PC-9 (cell line): ENCODE measurements at regions not wholly inside any gene's neighbourhood (a gene's known extent, or its start where the extent isn't known, plus 50 kb on each side); places are given as distances from the start of the nearest gene placed in this dataset.

ENCODE experiments used
- BruUV-seq: library from RNA; stranded (reverse); fragments of 400-500 nt; replicated peaks from 2 replicates; lab custom pipeline; 2021; lab: Mats Ljungman, UMichigan
- CTCF ChIA-PET: fragments of 300-600 bp; sonication (Branson Sonifier 250); formaldehyde crosslinking; loops from one replicate; lab custom pipeline; 2022; ENCODE audit warnings: antibody characterized with exemption; lab: Charles Lee
- POLR2A ChIA-PET: fragments of 300-600 bp; sonication (Branson Sonifier 250); formaldehyde crosslinking; loops from one replicate; lab custom pipeline; 2022; ENCODE audit warnings: antibody characterized with exemption; ENCODE audit not compliant: unreplicated experiment; lab: Charles Lee
- DNase-seq, 2 experiments: peaks; one replicate each; pipeline versions ENCODE4 v3.0.0 to v3.0.0-alpha.2; 2015 to 2022; ENCODE audit warnings: mixed read lengths in 1 of 2
- H2AFZ ChIP-seq: fragments of 200-600 bp; sonication (generic); 2 replicates; pipeline ENCODE4 v1.8.1; 2017; ENCODE audit warnings: antibody characterized with exemption
- H3F3A ChIP-seq: fragments of 200-600 bp; sonication (generic); 2 replicates; pipeline ENCODE4 v1.8.1; 2017; ENCODE audit warnings: antibody characterized with exemption, mild to moderate bottlenecking, low read depth; ENCODE audit not compliant: insufficient read depth
- H3K27ac ChIP-seq: fragments of 200-600 bp; sonication (generic); 2 replicates; pipeline ENCODE4 v1.6.1; 2016; ENCODE audit warnings: mixed run types
- H3K27me3 ChIP-seq: fragments of 200-600 bp; sonication (generic); 2 replicates; pipeline ENCODE4 v1.6.1; 2016; ENCODE audit warnings: low read depth, mixed run types; ENCODE audit not compliant: insufficient read depth
- H3K36me3 ChIP-seq: fragments of 200-600 bp; sonication (generic); 2 replicates; pipeline ENCODE4 v1.6.1; 2016; ENCODE audit warnings: low read depth, mixed run types
- H3K4me1 ChIP-seq: fragments of 200-600 bp; sonication (generic); replicated peaks from 2 replicates; pipeline ENCODE4 v1.6.1; 2016; ENCODE audit warnings: mixed run types; ENCODE audit not compliant: insufficient read depth
- H3K4me2 ChIP-seq: fragments of 200-600 bp; sonication (generic); 2 replicates; pipeline ENCODE4 v1.6.1; 2017; ENCODE audit warnings: mixed run types
- H3K4me3 ChIP-seq: fragments of 200-600 bp; sonication (generic); 2 replicates; pipeline ENCODE4 v1.6.1; 2016; ENCODE audit warnings: mixed run types
- H3K79me2 ChIP-seq: fragments of 200-600 bp; sonication (generic); 2 replicates; pipeline ENCODE4 v1.6.1; 2017; ENCODE audit warnings: low read depth, mixed run types
- H3K9me2 ChIP-seq: fragments of 200-600 bp; sonication (generic); 2 replicates; pipeline ENCODE4 v1.8.1; 2017; ENCODE audit warnings: mild to moderate bottlenecking; ENCODE audit not compliant: insufficient read depth
- H3K9me3 ChIP-seq: fragments of 200-600 bp; sonication (generic); 2 replicates; pipeline ENCODE4 v1.8.1; 2016; ENCODE audit warnings: low read depth; ENCODE audit not compliant: insufficient read depth
- H4K20me1 ChIP-seq: fragments of 200-600 bp; sonication (generic); 2 replicates; pipeline ENCODE4 v1.8.1; 2017; ENCODE audit not compliant: insufficient read depth
- CTCF ChIP-seq: fragments of 200-600 bp; sonication (generic); conservative IDR thresholded peaks from 2 replicates; pipeline ENCODE4 v1.6.1; 2017; ENCODE audit warnings: mixed run types, antibody characterized with exemption, mild to moderate bottlenecking, moderate library complexity
- EZH2 ChIP-seq: fragments of 200-600 bp; sonication (generic); IDR thresholded peaks from 2 replicates; pipeline ENCODE4 v1.8.0; 2017; ENCODE audit warnings: antibody characterized with exemption, low read depth
- intact Hi-C: fragments of 100-400 bp; cut with micrococcal nuclease; formaldehyde crosslinking; loops from one replicate; pipeline ENCODE4 v1.10.0; 2022; ENCODE audit not compliant: unreplicated experiment

GRCh38 chrX:114075073-114075673 lies 508.7 kb upstream of the HTR2C start:
- no peak overlapping the region for H3K4me3 ChIP-seq
- H4K20me1 ChIP-seq: no peaks in the 10 kb centered on the region
- no peak overlapping the region for H3K4me2 ChIP-seq
- no TSS peak for BruUV-seq
- CTCF ChIA-PET: no interaction called here
- POLR2A ChIA-PET: no interaction called here
- H3F3A ChIP-seq: no peaks in the 10 kb centered on the region
- no peaks in the 10 kb centered on the region for H3K27me3 ChIP-seq
- TF ChIP-seq CTCF: peak; percentile 72
- no peak for TF ChIP-seq EZH2
- no peak overlapping the region for H2AFZ ChIP-seq
- H3K9me2 ChIP-seq: no peaks in the 10 kb centered on the region
- no peaks in the 10 kb centered on the region for H3K36me3 ChIP-seq
- no peaks in the 10 kb centered on the region for H3K9me3 ChIP-seq
- no peaks in the 10 kb centered on the region for H3K4me1 ChIP-seq
- no peak overlapping the region for H3K27ac ChIP-seq
- no peaks in the 10 kb centered on the region for H3K79me2 ChIP-seq
- no peak for DNase-seq
- intact Hi-C loops: no loop called here

GRCh38 chrX:114073926-114074325 lies 510.0 kb upstream of the HTR2C start:
- no peaks in the 10 kb centered on the region for H3K27me3 ChIP-seq
- H3K4me1 ChIP-seq: no peaks in the 10 kb centered on the region
- no peaks in the 10 kb centered on the region for H4K20me1 ChIP-seq
- ChIA-PET POLR2A (no interaction called here), CTCF (no interaction called here)
- H3K9me3 ChIP-seq: no peaks in the 10 kb centered on the region
- no TSS peak for BruUV-seq
- H3K79me2 ChIP-seq: no peaks in the 10 kb centered on the region
- no peak overlapping the region for H3K27ac ChIP-seq
- no peaks in the 10 kb centered on the region for H3K9me2 ChIP-seq
- no peak overlapping the region for H2AFZ ChIP-seq
- TF ChIP-seq EZH2 (no peak), CTCF (no peak)
- no peak for DNase-seq
- intact Hi-C loops: no loop called here
- no peak overlapping the region for H3K4me2 ChIP-seq
- no peaks in the 10 kb centered on the region for H3K36me3 ChIP-seq
- no peak overlapping the region for H3K4me3 ChIP-seq
- no peaks in the 10 kb centered on the region for H3F3A ChIP-seq

DNA sequence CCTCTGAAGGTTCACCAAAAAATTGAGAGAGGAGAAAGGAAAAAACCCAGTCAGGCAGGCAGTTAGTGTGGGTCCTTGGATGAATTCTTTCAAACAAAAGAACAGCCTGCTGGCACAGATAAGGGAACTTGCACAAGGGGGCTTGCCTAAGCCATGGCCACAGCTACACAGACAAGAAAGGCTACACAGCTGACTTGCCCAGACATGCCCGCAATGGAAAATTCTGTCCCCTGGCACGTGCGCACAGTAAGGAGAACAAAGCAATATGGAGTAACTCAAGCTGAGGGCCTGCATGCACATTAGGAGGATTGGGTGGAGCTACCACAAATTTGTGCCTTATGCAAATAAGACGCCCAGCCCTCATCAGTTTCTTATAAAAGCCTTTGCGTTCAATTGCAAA lies 512.5 kb upstream of the HTR2C start:
- no peak for DNase-seq
- Histone ChIP-seq H3K79me2 (no peaks in the 10 kb centered on the region), H3F3A (no peaks in the 10 kb centered on the region), H3K9me2 (no peaks in the 10 kb centered on the region), H3K4me1 (no peaks in the 10 kb centered on the region), H4K20me1 (no peaks in the 10 kb centered on the region), H3K36me3 (no peaks in the 10 kb centered on the region), H3K4me2 (no peak overlapping the region), H2AFZ (no peak overlapping the region), H3K27me3 (no peaks in the 10 kb centered on the region), H3K4me3 (no peak overlapping the region), H3K9me3 (no peaks in the 10 kb centered on the region), H3K27ac (no peak overlapping the region)
- intact Hi-C loops: no loop called here
- BruUV-seq: no TSS peak
- ChIA-PET POLR2A (no interaction called here), CTCF (no interaction called here)
- TF ChIP-seq CTCF (no peak), EZH2 (no peak)
